Mesenteric fat pad (tissue), 1 donor: ENCODE measurements at regions not wholly inside any gene's neighbourhood (a gene's known extent, or its start where the extent isn't known, plus 50 kb on each side); places are given as distances from the start of the nearest gene placed in this dataset.
A peak's percentile ranks its signal among the peaks of the same experiment; 100 is the strongest.

Experiments used
- DNase-seq: peaks from one replicate; pipeline ENCODE4 v3.0.0-alpha.2; 2020; ENCODE audit warnings: low spot score
- donor health status: DM: yes; HTN: yes; CAD: no.

DNA sequence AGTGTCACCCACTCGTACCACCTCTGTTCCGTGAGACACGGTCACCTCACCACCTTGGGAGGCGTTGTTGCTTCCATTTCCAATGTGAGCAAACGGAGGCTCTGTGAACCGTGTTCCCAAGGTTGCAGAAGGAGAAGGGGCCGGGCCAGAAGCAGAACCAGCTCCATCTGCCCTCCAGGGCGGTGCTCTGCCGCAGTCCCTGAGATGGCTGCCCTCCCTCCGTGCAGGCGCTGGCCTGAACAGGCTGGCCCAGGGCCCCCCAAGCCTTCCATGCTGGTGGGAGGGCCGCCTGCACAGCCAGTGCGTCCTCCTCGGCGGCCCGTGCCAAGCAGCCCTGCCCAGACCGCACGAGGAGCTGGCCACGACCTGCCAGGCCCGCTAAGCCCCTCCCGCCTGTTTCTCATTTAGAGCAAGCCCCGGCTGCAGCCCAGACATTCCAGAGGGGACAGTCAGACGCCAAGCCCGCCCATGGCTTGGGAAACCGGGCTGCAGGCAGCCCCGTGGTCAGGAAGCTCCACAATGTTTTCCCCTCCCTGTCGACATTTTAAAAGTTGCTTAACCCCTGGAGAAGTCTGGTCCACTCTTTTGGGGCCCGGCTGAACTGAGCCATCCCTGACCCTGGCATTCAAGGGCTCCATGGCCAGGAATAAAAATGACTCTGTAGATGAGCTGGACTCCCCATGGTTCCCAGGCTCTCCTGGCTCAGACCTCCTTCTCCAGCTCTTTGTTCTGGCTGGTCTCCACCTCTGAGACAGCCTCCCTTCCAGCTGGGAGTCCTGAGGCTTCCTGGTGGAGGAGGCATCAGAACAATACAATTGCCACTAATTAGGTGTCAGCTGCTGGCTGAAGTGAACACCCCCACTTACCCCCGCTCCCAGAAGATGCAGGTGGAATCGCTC is 236.0 kb downstream of the BCL11B start:
- peak; percentile 93 for DNase-seq

DNA sequence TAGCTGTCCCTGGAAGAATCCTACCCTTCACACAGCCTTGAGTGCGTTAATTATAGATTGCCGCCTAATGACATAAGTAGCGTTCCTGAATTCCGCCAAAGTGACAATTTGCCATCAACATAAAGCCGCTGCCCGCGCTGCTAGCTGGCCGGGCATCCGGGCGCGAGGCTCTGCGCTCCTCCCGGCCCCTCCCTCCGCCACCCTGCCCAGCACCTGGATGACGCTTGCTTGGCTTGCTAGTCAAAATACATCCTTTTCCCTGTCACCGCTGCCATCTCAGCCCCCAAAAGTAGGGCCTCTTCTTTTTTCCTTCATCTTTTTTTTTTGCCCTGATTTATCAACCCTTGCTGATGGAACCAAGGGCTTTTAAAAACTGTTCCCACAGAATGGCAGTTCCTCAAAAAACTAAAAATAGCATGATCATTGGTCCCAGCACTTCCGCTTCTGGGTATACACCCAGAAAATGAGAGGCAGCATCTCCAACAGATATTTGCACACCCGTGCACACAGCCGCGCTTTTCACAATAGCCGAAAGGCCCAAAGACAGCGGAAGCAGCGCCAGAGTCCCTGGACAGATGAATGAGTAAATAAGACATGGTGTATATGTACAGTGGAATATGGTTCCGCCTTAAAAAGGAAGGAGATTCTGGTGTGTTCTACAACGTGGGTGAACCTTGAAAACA is 235.2 kb downstream of the BCL11B start:
- DNase-seq, result peak; percentile 73

DNA sequence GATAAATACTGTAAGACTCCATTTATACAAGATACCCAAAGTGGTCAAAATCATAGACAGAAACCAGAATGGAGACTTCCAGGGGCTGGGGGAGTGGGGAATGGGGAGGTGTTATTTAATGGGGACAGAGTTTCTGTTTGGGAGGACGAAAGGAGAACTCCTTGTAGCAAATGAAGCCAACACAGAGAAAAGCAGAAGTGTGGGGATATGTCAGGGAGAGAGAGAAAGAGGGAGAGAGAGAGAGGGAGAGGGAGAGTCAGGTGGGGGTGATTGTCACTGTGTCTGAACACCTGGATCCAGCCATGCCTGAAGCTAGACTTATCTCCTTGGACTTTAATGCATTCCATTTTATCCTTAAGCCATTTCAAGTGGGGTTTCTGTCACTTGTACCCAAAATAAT is 234.7 kb downstream of the BCL11B start:
- DNase-seq, result peak; percentile 5

DNA sequence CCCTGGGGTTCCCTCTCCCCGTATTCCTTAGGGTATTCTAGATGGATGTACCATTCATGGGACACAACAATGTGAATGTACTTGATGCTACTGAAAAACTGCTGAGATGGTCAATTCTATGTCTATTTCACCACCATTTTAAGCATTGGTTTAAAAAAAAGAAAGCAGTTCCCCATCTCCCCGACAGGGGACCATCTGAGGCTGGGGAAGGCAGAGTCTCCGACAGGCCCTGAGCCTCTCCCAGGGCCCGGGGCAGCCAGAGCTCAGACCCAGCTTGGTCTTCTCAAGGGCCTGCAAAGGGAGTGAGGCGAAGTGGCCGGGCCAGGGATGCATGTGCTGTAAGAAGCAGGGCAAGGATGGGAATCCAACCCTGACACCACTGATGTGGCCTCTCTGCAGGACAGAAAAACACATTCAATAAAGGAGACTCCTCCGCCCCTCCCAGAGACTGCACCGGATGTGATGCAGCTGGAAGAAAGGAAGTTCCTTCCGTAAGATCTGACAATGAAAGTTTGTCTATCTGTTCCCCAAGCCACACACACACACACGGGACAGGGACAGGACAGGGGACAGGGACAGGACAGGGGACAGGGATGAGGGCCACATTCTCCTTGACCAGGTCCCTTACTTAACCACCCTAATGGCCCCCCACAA is 234.1 kb downstream of the BCL11B start:
- DNase-seq, result peak; percentile 81

DNA sequence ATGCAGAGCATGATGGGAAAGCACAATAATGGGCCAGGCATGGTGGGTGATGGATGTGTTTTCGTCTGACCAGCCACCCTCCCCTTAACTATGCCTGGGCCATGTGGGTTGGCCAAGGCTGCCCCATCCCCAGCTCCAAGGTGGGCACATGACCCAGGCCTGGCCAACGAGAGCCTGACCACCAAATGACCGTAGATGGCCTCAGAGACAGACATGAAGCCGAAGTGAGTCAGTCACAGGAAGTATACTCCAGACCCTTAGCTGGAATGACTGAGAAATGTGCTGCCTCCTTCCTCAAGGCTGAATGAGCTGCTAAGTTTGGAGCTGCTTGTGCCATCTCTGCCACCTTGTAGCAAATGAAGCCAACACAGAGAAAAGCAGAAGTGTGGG is 233.6 kb downstream of the BCL11B start:
- peak; percentile 39 for DNase-seq

DNA sequence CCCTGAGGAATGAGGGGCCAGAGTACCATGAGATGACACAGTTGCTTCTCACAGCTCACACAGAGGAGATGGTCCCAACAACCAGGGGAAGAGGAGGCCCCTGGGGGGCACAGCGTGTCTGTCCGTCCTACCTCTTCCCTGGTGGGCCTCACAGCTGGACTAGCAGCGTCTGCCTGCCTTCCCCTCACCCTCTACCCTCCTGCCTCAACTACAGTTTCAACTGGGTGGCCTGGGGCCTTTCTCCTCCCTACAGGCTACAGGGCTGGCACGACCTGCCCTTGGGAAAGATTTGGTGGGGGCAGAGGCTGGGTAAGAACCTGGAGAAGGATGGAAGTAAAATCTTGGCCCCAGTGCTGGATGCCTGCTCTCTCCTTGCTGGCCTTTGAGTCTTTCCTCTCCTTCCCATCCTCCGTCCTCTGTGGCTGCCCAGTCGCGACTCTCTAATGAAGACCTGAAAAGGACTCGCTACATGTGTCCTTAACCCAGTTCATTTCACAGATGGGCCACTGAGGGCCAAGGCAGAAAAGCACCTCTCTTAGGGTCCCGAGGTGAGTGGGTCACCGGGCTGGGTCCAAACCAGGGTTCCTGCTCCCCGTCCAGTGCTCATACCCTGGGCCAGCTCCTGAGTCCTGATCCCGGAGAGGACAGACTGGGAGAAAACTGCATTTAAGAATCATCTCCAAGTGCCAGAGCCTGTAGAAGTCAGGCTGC is 232.5 kb downstream of the BCL11B start:
- peak; percentile 51 for DNase-seq

DNA sequence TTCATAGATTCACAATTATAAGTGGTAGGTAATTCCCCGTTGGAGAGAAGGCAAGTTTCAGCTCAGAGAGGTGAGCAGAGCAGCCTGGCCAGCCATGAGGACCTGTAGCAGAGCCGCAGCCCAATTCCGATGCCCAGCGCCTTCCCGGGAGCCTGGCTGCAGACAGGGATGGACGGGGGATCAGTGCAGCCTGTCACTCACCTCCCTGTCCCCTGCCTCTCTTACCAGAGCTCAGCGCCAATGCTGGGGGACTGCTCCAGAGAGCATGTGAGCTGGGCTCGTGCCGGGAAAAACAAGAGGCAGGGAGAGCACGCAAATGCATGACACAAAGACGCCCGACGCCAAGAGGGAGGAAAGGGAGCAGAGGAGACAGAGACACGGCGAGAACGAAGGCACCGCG is 231.9 kb downstream of the BCL11B start:
- DNase-seq, result peak; percentile 71

DNA sequence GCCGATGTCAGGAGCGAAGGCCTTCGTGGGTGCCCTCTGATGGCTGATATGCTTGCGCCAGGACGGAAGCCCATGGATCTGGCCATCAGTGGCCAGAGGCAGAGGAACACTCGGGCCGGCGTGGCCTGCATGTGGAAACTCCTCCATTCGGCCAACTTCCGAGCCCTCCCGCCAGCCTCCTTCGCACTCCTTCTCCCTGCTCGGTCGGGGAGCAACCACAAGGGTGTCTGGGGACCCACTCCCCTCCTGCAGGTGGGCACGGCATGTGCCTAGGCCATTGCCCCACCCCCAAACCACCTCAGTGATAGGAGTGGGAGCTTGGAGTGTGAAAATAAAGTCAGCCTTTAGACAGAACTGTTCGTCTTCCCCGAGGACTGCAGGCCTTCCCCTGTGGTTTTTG is 231.3 kb downstream of the BCL11B start:
- DNase-seq, result peak; percentile 79

DNA sequence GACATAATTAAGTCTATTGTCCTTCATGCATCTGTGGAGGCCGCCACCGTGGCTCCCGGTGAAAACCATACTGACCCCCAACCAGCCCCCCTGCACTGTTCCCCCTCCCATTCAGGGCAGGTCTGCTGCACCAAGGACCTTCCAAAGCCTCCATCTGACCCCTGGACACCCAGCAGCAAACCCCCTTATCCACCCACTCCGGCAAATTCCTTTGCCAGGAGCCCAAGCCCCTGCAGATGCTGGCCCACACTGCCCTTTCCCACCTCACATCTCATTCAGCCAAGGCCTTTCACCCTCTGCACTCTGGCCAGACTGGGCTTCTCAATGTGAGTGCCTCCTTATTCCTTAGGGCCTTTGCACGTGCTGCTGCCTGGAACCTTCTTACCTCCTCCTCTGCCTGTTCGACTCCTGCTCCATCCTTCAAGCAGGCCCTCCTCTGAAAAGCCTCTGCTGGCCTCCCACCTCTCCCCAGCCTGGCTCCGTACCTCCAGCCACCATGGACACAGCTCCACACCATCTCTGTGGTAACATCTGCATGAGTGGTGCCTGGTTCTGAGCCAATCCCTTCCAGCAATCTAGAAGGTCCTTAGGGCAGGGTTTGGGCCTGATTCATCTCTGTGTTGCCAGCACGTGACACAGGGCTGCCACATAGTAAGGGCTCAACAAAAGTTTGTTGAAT is 230.7 kb downstream of the BCL11B start:
- peak; percentile 62 for DNase-seq

DNA sequence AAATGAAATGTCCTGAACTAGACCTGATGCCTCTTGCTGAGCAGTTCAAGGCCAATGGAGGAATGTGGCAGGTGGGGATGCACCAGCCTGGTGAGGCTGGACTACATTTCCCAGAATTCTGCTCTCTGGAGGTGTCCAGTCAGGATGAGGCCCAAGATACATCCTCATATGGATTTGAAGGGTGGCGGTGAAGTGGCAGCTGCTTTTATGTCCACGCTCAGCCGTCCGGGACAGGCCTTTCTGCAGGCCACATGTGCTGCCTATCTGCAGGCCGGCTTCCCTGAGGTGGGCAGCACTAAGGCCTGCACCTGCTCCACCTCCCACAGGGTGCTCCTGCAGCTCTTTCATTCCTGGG is 230.2 kb downstream of the BCL11B start:
- peak; percentile 39 for DNase-seq

DNA sequence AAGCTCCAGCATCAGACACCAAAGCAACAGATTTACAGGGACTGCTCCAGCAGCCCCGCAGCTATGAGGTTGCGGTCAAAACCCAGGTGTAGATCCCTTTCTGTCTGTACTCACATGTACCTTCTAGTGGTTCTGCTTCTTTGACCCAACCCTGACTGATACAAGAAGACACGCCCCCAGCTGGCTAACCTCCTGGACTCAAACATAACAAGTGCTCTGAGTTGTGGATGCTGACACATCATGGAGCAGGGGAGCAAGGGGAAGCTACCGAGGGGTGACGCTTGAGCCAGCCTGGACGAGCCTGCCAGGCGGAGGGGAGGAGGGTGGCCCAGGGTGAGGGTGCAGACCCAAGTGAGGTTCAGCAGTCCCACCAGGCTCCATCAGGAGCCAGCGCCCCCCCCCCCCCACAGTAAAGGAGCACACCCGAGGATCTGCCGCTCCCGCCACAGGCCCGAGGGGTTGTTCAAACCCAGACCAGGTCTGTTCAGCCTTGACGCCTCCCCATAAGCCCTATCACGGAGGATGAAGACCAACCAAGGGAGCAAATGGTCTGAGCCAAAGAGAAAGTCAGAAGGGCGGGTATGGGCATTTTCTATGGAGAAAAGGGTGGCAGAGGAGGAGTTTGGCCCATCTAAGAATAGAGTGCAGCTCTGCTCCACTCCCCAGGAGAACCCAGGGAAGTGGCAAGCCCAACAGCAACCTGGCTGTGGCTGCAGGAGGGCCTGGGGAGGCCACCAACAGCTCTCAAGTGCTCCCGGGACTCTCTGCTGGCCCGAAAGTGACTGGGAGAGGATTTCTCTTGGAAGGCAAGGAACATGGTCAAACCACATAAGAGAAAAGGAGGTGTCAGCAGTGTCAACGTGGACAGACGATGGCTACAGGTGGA is 229.4 kb downstream of the BCL11B start:
- DNase-seq, result peak; percentile 71

DNA sequence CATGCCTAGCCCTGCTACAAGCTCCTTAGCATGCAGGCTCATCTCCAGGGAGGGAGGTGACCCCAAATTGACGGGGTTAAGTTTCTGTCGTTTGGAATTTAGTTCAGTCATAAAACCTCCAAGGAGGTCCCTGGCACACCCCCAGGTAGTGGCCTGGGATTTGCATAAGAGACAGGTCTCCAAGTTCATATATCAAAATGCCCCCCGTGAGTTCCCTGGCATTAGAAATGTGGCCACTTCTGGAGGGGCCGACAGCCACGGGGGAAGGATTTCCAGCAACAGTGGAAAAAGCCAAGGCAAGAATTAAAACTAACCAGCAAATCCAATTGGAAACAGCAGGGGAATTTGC is 228.8 kb downstream of the BCL11B start:
- DNase-seq, result peak; percentile 62

DNA sequence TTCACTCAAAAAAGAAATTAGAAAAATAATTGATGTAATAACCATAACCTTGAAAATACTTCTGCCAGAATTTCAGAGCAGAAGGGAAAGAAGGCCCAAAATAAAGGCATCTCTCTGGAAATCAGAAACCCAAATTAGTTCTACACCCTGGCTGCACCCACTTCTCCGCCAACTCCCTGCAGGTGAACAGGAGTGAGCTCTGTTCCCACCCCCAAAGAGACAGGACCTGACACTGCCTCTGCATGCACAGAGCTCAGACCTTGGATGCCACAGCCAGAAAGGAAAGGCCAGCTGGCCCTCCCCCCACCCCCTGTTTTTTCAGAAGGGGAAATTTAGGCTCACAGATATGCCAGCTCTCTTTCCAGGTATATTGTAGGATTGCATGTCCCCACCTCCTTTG is 228.2 kb downstream of the BCL11B start:
- peak; percentile 28 for DNase-seq

DNA sequence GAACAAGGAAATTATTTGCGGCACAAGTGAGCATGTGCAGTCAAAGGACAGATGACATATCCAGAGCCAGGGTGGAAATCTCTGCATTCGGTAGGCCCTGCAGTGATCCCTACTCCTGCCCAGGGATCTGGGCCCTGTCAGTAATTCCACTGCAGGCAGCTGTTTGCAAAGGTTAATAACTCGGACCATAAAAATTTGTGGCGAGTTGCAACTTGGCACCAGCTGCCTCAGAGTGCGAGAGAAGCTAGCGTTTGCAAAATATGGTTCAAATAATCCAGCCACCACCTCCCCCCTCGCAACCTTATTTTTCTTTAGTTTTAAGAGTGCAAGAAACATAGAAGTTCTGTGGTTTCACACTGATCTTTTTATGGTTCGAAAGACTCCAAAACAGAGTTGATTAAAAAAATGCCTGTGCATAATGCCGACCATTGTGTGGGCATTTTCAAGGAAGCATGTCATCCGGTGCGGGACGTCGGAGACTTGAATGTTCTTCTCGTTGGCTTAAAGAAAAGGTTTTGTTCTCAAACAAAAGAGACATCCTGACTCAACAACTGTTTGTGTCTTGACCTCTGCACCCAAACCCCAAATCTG is 224.5 kb downstream of the BCL11B start:
- DNase-seq, result peak; percentile 28

DNA sequence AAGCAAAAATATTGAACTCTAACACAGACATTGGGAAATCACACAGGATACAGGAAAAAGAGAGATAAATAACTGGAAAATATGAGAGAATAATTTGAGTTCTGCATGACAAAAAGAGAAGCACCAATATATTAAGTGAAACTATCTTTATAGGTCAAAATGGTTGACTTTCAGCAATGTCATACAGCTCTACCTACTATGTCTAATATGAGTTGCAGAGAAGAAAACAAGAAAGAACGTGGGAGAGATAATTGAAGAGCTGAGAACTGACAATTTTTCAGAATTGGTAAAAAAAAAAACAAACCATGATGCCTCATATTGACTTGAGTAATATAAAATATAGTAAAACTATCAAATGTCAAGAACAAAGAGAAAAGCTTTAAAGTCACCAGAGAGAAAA is 221.7 kb downstream of the BCL11B start:
- no peak for DNase-seq

DNA sequence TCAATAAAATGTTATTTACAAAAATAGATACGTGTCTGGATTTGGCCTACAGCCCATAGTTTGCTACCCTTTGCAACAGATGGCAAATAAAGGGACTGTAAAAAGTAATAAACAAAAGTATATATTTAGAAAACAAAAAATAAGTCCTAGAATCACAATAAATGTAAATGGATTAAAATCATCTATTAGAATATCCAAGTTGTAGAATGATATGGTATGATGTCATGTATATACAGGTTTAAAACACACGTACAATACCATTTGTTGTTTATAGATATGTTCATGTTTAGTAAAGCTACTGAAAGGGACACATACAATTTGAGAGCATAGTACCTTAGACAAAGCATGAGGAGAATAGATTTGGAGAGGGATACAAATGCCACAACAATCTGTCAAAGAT is 219.5 kb downstream of the BCL11B start:
- no peak for DNase-seq

DNA sequence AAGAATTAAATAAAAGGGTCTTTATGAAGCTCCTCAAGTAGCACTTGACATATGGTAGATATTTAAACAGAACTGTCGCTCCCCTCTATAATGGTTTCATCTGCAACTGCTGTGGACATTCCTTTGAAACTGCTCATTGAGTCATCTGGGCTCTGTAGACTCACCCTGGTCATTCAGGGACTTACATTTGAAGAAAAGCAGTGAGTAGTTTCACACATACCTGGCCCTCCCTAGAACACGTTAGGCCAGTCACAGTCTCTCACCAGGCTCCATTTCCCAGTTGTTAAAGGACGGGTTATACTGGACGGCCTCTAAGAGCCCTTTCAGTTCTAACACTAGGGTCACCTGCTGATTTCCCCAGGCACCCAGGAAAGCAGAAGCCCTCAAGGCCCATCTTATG is 217.0 kb downstream of the BCL11B start:
- DNase-seq, result peak; percentile 35

DNA sequence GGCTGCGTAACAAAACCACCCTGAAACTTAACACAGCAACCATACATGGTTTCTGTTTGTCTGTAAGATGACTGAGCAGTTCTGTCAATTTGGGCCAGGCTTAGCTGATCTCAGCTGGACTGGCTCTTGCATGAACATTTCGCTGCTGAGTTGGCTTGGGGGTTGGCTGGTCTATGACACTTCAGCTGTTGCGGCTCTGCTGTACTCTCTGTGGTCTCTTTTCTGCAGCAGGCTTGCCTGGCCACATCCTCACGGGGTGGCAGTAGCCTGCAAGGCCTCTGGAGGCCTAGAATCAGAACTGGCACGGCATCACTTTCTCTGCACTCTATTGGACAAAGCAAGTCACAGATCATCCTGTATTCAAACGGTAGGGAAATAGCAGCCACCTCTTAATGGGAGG is 216.2 kb downstream of the BCL11B start:
- peak; percentile 35 for DNase-seq

DNA sequence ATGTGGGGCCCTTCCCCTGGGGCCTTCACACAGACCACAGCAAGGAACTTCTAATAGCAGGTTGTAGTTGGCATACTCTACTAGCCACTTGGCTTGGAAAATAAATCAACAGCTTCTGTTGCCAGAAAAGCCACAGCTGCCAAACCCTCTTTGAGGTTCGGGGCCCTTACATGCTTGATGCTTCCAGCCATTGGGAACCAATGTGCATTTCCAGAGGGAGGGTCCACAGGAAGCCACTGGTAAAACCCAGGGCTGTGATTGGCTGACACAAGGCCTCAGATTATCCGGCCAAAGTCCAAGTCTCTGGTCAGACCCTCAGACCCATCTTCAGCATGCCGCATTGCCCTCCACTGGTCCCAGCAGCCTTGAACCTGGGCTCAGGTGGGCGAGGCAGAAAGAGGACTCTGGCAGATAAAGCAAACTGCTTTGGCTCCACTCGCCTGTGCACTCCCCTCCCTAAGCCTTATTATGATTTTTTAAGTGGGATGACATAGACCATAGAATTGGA is 214.4 kb downstream of the BCL11B start:
- DNase-seq, result peak; percentile 28
